ENCODE measurements at regions not wholly inside any gene's neighbourhood (a gene's known extent, or its start where the extent isn't known, plus 50 kb on each side); places are given as distances from the start of the nearest gene placed in this dataset.

GRCh38 chr9:10843151-10843550 is 230.3 kb upstream of the PTPRD start:
- no peak for TF ChIP-seq CTCF (IDR thresholded peaks at IDR 0.05; ENCODE audit: borderline replicate concordance, extremely low read depth, low read length, poor library complexity, severe bottlenecking)
- TF ChIP-seq EZH2 (IDR thresholded peaks at IDR 0.05; ENCODE audit: borderline replicate concordance, low read depth, low read length, severe bottlenecking): no peak
